Gastroesophageal sphincter (tissue), 3 donors: ENCODE measurements at regions not wholly inside any gene's neighbourhood (a gene's known extent, or its start where the extent isn't known, plus 50 kb on each side); places are given as distances from the start of the nearest gene placed in this dataset.
"Not testable (repeated sequence)": the region's sequence is repeated elsewhere in the genome, so short reads cannot be mapped to it uniquely, and the experiment has no call there.

Experiments
- CTCF ChIP-seq, 4 experiments: fragments of 200-600 bp in 2 of 4; fragments of 450-650 bp in 2 of 4; sonication (generic) in 1 of 4; IDR thresholded peaks; one replicate each; pipeline ENCODE4 v1.5.1; 2017 to 2019; ENCODE audit warnings: antibody characterized with exemption in 4 of 4, mild to moderate bottlenecking in 2 of 4, moderate library complexity in 2 of 4
- EP300 ChIP-seq: sonication (generic); formaldehyde crosslinking; IDR thresholded peaks from one replicate; pipeline ENCODE4 v1.6.1; 2017; ENCODE audit warnings: antibody characterized with exemption, mild to moderate bottlenecking
- POLR2A ChIP-seq, 2 donors: fragments of 450-650 bp; IDR thresholded peaks; one replicate each; pipeline ENCODE4 v1.6.1; 2017; ENCODE audit warnings: antibody characterized with exemption in 2 of 2, mild to moderate bottlenecking in 2 of 2, moderate library complexity in 1 of 2
- POLR2AphosphoS5 ChIP-seq: sonication (generic); formaldehyde crosslinking; IDR thresholded peaks from one replicate; pipeline ENCODE4 v1.6.1; 2017; ENCODE audit warnings: antibody characterized with exemption

- TF ChIP-seq CTCF (IDR thresholded peaks at IDR 0.05); POLR2A (IDR thresholded peaks at IDR 0.05); POLR2AphosphoS5; EP300: not testable (repeated sequence)
These were observed 121.0 kb downstream of the TMEM121 start for GRCh38 chr14:105647426-105647783.
